ENCODE measurements at regions not wholly inside any gene's neighbourhood (a gene's known extent, or its start where the extent isn't known, plus 50 kb on each side); places are given as distances from the start of the nearest gene placed in this dataset.
"Not testable (repeated sequence)": the region's sequence is repeated elsewhere in the genome, so short reads cannot be mapped to it uniquely, and the experiment has no call there.

DNA sequence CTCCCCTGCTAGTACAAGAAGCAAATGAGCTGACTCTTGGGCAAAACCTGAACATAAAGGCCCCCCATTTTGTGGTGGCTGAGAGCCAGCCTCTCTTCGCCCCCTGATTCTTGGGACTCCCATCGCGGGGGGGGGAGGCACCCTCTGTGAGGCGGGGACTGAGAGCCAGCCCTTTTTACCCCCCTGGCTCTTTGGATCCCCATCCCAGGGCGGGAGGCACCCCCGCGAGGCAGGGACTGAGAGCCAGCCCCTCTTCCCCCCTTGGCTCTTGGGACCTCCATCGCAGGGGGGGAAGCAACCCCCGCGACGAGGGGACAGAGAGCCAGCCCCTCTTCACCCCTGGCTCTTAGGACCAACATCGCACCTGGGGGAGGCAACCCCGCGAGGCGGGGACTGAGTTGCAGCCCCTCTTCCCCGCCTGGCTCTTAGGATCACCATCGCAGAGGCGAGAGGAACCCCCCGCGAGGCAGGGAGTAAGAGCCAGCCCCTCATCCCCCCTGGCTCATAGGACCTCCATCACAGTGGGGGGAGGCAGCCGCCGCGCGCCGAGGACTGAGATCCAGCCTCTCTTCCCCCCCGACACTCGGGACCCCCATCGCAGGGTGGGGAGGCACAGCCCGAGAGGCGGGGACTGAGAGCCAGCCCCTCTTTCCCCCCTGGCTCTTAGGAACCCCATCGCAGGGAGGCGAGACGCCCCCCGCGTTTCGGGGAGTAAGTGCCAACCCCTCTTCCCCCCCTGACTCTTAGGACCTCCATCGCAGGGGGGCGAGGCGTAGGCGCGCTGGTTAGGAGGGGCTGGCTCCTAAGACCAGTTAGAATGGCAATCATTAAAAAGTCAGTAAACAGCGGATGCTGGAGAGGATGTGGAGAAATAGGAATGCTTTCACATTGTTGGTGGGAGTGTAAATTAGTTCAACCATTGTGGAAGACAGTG, 2428.4 kb upstream of the PCDH20 start:
- DNase-seq, result no peak

- DNase-seq, result no peak
Measured at GRCh38 chr13:63842102-63842501, 2426.5 kb upstream of the PCDH20 start.

GRCh38 chr13:63840551-63841421, 2425.1 kb upstream of the PCDH20 start:
- DNase-seq, result no peak

GRCh38 chr13:63838366-63839110, 2422.9 kb upstream of the PCDH20 start:
- DNase-seq, result no peak

- DNase-seq, result not testable (repeated sequence)
Measured at GRCh38 chr13:63837701-63838100, 2422.1 kb upstream of the PCDH20 start.

DNA sequence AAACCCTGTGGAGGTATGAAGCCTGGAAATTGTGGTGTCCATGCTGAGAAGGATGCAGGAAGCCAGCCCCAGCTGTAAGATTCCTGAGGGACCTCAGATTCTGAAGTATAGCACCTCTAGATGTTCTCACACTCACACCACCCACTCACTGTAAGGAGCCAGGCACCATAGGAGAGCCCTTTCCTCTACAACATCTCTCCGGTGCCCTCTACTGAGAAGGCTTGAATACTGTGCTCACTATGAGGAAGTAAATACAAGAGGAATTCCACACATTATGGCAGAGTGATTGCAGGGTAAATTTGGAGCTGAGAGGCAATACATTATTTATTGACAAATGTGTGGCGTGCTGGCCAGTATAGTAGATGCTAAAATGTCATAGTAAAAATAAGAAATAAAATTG, 2414.0 kb upstream of the PCDH20 start:
- DNase-seq, result not testable (repeated sequence)

DNA sequence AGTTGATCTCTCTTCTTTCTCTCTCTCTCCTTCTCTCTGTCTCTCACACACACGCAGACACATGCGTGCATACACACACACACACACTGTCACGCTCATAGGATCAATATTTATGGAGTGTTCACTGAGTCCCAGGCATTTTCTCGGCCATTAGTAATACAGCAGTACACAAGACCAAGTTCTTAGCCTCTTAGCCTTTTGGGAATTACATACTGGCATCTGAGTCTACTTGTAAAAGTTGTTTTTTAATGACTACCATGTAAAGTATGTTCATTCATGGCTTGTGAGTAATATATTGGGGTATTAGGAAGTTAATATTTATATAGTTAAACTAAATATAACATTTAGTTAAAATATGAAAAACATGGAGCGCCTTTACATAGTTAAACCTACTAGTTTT, 2406.1 kb upstream of the PCDH20 start:
- not testable (repeated sequence) for DNase-seq

DNA sequence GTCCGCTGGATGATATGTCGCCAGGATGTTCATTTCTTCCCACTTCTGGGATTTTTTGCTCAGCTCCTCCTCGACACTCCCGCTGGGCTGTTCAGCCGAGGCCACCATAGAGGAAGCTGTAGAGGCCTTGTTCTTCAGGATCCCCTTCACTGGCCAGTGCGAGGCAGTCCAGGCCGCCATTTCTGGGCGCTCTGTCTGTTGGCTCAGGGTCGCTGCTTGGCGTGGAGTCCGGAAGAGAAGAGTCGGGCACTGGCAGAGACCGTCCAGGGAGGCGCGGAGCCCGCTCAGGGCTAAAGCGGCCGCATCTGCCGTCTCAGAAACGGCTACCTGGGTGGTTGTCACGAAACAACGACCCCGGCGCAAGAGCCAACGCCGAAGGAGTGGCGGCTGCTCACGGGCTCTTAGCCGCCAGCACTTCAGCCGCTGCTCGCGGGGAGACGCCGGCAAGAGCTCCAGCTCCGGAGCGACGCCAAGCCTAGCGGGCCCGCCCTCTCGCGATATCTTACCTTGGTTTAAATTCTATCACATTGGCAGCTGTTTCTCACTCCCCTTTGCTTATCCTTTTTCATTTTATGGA, 2395.9 kb upstream of the PCDH20 start:
- not testable (repeated sequence) for DNase-seq

- DNase-seq, result not testable (repeated sequence)
Measured at GRCh38 chr13:63791134-63791533, 2375.5 kb upstream of the PCDH20 start.

DNA sequence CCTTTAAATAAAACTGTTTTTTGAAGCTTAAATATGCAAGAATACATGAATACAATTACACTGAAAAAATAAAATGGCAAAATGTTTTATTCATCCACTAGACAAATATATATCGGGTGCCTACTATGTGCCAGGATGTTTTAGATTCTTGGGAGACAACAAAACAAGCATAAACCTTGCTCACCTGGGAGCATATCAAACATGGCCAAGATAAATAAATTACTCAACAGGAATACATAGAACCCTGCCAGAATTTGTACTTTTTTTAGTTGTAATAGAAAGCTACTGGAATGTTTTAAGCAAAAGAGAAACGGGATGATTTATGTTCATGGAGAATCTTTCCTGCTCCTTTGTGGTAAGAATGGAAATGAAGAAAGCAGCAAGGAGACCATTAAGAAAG, 2358.5 kb upstream of the PCDH20 start:
- DNase-seq, result no peak

- no peak for DNase-seq
Measured at GRCh38 chr13:63773476-63773875, 2357.8 kb upstream of the PCDH20 start.

DNA sequence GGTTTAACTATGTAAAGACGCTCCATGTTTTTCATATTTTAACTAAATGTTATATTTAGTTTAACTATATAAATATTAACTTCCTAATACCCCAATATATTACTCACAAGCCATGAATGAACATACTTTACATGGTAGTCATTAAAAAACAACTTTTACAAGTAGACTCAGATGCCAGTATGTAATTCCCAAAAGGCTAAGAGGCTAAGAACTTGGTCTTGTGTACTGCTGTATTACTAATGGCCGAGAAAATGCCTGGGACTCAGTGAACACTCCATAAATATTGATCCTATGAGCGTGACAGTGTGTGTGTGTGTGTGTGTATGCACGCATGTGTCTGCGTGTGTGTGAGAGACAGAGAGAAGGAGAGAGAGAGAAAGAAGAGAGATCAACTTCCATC, 2342.0 kb upstream of the PCDH20 start:
- not testable (repeated sequence) for DNase-seq

DNA sequence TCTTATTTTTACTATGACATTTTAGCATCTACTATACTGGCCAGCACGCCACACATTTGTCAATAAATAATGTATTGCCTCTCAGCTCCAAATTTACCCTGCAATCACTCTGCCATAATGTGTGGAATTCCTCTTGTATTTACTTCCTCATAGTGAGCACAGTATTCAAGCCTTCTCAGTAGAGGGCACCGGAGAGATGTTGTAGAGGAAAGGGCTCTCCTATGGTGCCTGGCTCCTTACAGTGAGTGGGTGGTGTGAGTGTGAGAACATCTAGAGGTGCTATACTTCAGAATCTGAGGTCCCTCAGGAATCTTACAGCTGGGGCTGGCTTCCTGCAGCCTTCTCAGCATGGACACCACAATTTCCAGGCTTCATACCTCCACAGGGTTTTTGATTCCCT, 2334.2 kb upstream of the PCDH20 start:
- not testable (repeated sequence) for DNase-seq

DNA sequence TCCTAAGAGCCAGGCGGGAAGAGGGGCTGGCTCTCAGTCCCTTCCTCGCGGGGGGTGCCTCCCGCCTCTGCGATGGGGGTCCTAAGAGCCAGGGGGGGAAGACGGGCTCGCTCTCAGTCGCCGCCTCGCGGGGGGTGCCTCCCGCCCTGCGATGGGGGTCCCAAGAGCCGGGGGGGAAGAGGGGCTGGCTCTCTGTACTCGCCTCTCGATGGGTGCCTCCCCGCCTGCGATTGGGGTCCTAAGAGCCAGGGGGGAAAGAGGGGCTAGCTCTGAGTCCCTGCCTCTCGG, 2326.1 kb upstream of the PCDH20 start:
- DNase-seq, result not testable (repeated sequence)

- no peak for DNase-seq
Measured at GRCh38 chr13:63741029-63741813, 2325.6 kb upstream of the PCDH20 start.

GRCh38 chr13:63739112-63739735, 2323.6 kb upstream of the PCDH20 start:
- DNase-seq, result not testable (repeated sequence)

DNA sequence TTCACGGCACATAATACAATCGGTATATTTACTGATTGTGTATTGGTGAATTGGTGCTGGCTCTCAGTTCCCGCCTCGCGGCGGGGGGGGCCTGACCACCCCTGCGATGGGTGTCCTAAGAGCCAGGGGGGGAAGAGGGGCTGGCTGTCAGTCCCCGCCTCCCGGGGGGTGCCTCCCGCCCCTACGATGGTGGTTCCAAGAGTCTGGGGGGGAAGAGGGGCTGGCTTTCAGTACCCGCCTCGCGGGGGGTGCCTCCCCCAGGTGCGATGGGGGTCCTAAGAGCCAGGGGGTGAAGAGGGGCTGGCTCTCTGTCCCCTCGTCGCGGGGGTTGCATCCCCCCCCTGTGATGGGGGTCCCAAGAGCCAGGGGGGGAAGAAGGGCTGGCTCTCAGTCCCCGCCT, 2321.8 kb upstream of the PCDH20 start:
- no peak for DNase-seq

GRCh38 chr13:63731896-63732295, 2316.2 kb upstream of the PCDH20 start:
- DNase-seq, result no peak

DNA sequence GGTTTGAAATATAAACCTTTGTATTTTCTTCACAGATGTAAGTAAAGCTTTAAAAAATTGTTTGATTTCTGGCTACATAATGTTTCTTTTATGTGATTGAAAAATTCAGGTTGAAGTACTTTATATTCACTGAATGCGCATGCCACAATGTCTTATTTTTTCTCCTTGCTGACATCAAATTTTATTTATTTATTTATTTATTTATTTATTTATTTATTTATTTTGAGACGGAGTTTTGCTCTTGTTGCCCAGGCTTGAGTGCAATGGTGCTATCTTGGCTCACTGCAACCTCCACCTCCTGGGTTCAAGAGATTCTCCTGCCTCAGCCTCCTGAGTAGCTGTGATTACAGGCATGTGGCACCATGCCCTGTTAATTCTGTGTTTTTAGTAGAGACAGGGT, 2296.5 kb upstream of the PCDH20 start:
- DNase-seq, result not testable (repeated sequence)

DNA sequence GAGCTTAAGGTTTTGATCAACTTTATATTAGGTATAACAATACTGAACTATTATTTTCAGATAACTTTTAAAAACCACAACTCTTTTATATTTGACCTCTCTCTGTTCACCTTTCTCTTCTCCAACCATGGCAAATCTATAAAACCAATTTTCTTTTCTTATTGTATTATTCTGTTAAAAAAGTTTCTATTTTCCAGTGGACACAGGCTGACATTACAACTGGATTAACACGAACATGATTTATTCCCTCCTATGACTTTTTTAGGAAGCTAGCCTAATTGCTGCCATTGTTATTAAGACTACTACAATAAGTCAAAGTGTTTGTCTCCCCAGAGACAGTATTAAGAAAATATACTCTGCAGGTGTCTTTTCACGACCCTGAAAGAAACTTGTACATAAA, 2291.1 kb upstream of the PCDH20 start:
- no peak for DNase-seq

- DNase-seq, result no peak
Measured at GRCh38 chr13:63704521-63704920, 2288.9 kb upstream of the PCDH20 start.

Data from hippocampal formation (tissue), 2 donors.